ENCODE measurements at regions not wholly inside any gene's neighbourhood (a gene's known extent, or its start where the extent isn't known, plus 50 kb on each side); places are given as distances from the start of the nearest gene placed in this dataset.

GRCh38 chr13:22934744-22935523 lies 245.8 kb upstream of the SGCG start:
- Histone ChIP-seq H3K14ac (ENCODE audit: insufficient read length) (no peak overlapping the region), H2AK5ac (ENCODE audit: low read depth, low read length) (no peak overlapping the region), H4K8ac (ENCODE audit: extremely low read depth, insufficient read depth, low read length) (no peak overlapping the region), H3K27me3 (replicated peaks in 1 of 4; ENCODE audit: control insufficient read depth in 3 of 4, extremely low read depth in 1 of 4, insufficient read depth in 3 of 4, low read length in 3 of 4) (no peaks in the 10 kb centered on the region; a peak in 2 of 7 replicates), H2BK5ac (ENCODE audit: low read depth, low read length) (no peak overlapping the region), H3K36me3 (ENCODE audit: control insufficient read depth in 2 of 4, insufficient read depth in 4 of 4, low read length in 3 of 4) (peaks cover 0 to 4% (median 1%) of the 10 kb centered on the region in 4 experiments; a peak in 2 of 8 replicates), H2BK12ac (ENCODE audit: low read depth, low read length) (no peak overlapping the region), H3K56ac (replicated peaks; ENCODE audit: insufficient read length, low read depth, low read length) (no peak overlapping the region), H3K27ac (ENCODE audit: low read depth, low read length) (no peak overlapping the region), H3K23ac (ENCODE audit: insufficient read length) (no peak overlapping the region), H2BK20ac (ENCODE audit: low read length) (no peak overlapping the region), H3K4me3 (ENCODE audit: extremely low read depth in 1 of 4, insufficient read depth in 2 of 4, low read depth in 3 of 4, low read length in 4 of 4) (no peak overlapping the region), H3K79me2 (ENCODE audit: control insufficient read depth in 1 of 2, insufficient read depth in 2 of 2, low read length in 2 of 2) (peaks cover 0 to 6% of the 10 kb centered on the region in 2 experiments; a peak in 1 of 4 replicates), H3K23me2 (ENCODE audit: low read depth, low read length) (peaks cover 9% of the 10 kb centered on the region; the same call in 1 of the 2 replicates), H3K4me2 (ENCODE audit: insufficient read depth in 1 of 2, low read depth in 2 of 2, low read length in 2 of 2) (no peak overlapping the region), H3K4me1 (replicated peaks in 1 of 4; ENCODE audit: control insufficient read depth in 3 of 4, insufficient read depth in 4 of 4, low read length in 3 of 4) (no peaks in the 10 kb centered on the region), H3K18ac (ENCODE audit: extremely low read depth, low read length) (no peak overlapping the region), H4K5ac (ENCODE audit: insufficient read length, low read depth, low read length) (no peak overlapping the region), H2BK15ac (ENCODE audit: low read length) (no peak overlapping the region), H3K9me3 (ENCODE audit: insufficient read depth in 2 of 2, low read depth in 1 of 2, low read length in 1 of 2) (peaks cover 11 to 12% of the 10 kb centered on the region in 2 experiments), H4K91ac (replicated peaks; ENCODE audit: insufficient read length, low read length) (no peak overlapping the region), H2AFZ (ENCODE audit: low read length) (no peak overlapping the region), H4K20me1 (replicated peaks in 1 of 2; ENCODE audit: control insufficient read depth in 1 of 2, insufficient read depth in 2 of 2, low read length in 2 of 2) (peaks cover 0 to 9% of the 10 kb centered on the region in 2 experiments), H3K79me1 (ENCODE audit: low read depth, low read length) (no peaks in the 10 kb centered on the region), H3K4ac (replicated peaks; ENCODE audit: insufficient read length, low read depth, low read length) (no peak overlapping the region), H3K9ac (replicated peaks in 1 of 4; ENCODE audit: extremely low read depth in 1 of 4, low read depth in 3 of 4, low read length in 3 of 4) (no peak overlapping the region), H2BK120ac (replicated peaks; ENCODE audit: low read depth, low read length) (no peak overlapping the region)
- TF ChIP-seq NRF1 (IDR thresholded peaks at IDR 0.05; ENCODE audit: low read depth, low read length), result no peak
- no peak for TF ChIP-seq EGR1 (IDR thresholded peaks at IDR 0.05; ENCODE audit: borderline replicate concordance, low read depth, low read length)
- TF ChIP-seq CREB1 (IDR thresholded peaks at IDR 0.05), result no peak
- TF ChIP-seq FOSL1 (IDR thresholded peaks at IDR 0.05; ENCODE audit: insufficient read depth, low read depth, low read length), result no peak
- no peak for TF ChIP-seq POLR2AphosphoS5 (IDR thresholded peaks at IDR 0.05; ENCODE audit: low read depth, low read length)
- TF ChIP-seq SRF (IDR thresholded peaks at IDR 0.05; ENCODE audit: low read depth, low read length), result no peak
- no peak for TF ChIP-seq CBX5 (IDR thresholded peaks at IDR 0.05; ENCODE audit: low read depth, low read length)
- WGBS, 2 experiments (ENCODE audit: extremely low coverage in 1 of 2, insufficient coverage in 1 of 2, insufficient read length in 1 of 2, insufficient replicate concordance in 2 of 2, low coverage in 1 of 2, low lambda C conversion rate in 2 of 2, missing lambda C conversion rate in 1 of 2), result 83% methylated on average over 15 of the region's 25 CpGs; no CpG with 5 or more reads in 1 of the 2 experiments
- POLR2A ChIA-PET (ENCODE audit: partially characterized antibody), result no interaction called here
- DNase-seq (ENCODE audit: low read depth in 1 of 2, low spot score in 2 of 2), result no peak
- CTCF ChIA-PET (ENCODE audit: partially characterized antibody), result interaction anchor here (1.0 to 2.8 kb wide), 4 partner anchors 9 to 241 kb away, joined by 3 to 5 read pairs (median 3); no protein-coding TSS in a partner anchor
- FAIRE-seq, result no peak
